ENCODE measurements at regions not wholly inside any gene's neighbourhood (a gene's known extent, or its start where the extent isn't known, plus 50 kb on each side); places are given as distances from the start of the nearest gene placed in this dataset.

DNA sequence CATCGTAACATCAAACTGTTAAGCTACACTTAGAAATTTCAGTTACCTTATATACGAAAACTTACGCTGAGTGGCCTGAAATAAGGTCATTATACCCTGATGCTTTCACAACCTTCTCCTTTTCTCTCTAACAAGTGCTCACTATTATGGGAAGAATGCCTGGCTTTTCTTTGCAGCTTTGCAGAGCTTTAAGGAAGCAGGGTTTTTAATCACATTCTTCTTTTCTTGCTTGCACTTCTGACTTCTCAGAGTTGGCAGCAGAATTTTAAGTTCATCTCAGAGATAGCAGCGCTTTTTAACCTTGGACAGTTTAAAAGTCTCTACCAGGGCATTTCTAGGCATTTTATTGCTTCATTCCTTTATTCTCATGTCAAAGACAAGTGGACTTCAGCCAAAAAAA is 285.1 kb downstream of the SPRY2 start:
- H3K4me1 ChIP-seq = no peaks in the 10 kb centered on the region
- no peak for DNase-seq (ENCODE audit: low spot score in 2 of 2)
- H3K27ac ChIP-seq = no peak overlapping the region
- H3K9me3 ChIP-seq = no peaks in the 10 kb centered on the region
- TF ChIP-seq, protein P1, sequence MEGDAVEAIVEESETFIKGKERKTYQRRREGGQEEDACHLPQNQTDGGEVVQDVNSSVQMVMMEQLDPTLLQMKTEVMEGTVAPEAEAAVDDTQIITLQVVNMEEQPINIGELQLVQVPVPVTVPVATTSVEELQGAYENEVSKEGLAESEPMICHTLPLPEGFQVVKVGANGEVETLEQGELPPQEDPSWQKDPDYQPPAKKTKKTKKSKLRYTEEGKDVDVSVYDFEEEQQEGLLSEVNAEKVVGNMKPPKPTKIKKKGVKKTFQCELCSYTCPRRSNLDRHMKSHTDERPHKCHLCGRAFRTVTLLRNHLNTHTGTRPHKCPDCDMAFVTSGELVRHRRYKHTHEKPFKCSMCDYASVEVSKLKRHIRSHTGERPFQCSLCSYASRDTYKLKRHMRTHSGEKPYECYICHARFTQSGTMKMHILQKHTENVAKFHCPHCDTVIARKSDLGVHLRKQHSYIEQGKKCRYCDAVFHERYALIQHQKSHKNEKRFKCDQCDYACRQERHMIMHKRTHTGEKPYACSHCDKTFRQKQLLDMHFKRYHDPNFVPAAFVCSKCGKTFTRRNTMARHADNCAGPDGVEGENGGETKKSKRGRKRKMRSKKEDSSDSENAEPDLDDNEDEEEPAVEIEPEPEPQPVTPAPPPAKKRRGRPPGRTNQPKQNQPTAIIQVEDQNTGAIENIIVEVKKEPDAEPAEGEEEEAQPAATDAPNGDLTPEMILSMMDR (IDR thresholded peaks at IDR 0.05) = no peak
- TF ChIP-seq POLR2AphosphoS5 (IDR thresholded peaks at IDR 0.05) (no peak), POLR2A (IDR thresholded peaks at IDR 0.05) (no peak)
- H3K27me3 ChIP-seq = no peaks in the 10 kb centered on the region
- H3K4me3 ChIP-seq = no peak overlapping the region
- intact Hi-C loops (cut with DNase I; ENCODE audit: low total_unique reads) = no loop called here
- H3K36me3 ChIP-seq = no peaks in the 10 kb centered on the region

DNA sequence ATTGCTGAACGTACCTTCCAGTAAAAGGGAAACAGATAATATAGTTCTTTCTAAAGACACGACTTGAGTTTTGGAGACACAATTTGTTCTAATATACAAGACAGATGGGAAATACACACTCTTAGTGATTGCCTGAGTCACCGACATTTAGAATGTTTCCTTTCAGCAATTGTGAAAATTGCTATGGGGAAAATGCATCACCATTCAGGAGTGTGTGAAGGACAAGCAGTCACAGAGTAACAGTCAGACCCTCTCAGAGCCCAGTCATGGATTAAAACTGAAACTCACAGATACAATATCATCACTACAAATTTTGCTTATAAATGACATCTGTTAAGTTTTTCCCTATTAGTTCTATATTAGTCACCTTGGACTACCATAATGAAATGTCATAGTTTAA is 286.1 kb downstream of the SPRY2 start:
- H3K4me3 ChIP-seq = no peak overlapping the region
- no peaks in the 10 kb centered on the region for H3K9me3 ChIP-seq
- TF ChIP-seq POLR2AphosphoS5 (IDR thresholded peaks at IDR 0.05) = no peak
- TF ChIP-seq, protein P1 (IDR thresholded peaks at IDR 0.05) = no peak
- no peak for TF ChIP-seq POLR2A (IDR thresholded peaks at IDR 0.05)
- no peak for DNase-seq (ENCODE audit: low spot score in 2 of 2)
- H3K36me3 ChIP-seq = no peaks in the 10 kb centered on the region
- no peak overlapping the region for H3K27ac ChIP-seq
- no peaks in the 10 kb centered on the region for H3K27me3 ChIP-seq
- intact Hi-C loops (cut with DNase I; ENCODE audit: low total_unique reads) = no loop called here
- no peaks in the 10 kb centered on the region for H3K4me1 ChIP-seq

DNA sequence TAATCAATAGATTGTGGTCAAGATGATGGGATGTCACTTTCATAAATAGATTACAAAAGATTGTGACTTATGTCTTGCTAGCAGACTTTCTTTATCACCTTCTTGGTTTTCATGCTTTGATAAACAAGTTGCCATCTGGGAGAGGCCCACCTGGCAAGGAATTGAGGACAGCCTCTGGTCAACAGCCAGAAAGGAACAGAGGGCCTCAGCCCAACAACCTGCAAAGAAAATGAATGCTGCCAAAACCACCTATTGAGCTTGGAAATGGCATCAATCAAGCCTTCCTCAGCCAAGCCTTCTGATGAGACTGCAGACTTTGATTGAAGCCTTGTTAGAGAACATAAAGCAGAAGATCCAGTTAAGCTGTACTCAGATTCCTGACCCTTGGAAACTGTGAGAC is 288.6 kb downstream of the SPRY2 start:
- TF ChIP-seq POLR2AphosphoS5 (IDR thresholded peaks at IDR 0.05) (no peak), POLR2A (IDR thresholded peaks at IDR 0.05) (no peak)
- TF ChIP-seq, protein P1 (IDR thresholded peaks at IDR 0.05) = no peak
- intact Hi-C loops (cut with DNase I; ENCODE audit: low total_unique reads) = no loop called here
- no peaks in the 10 kb centered on the region for H3K4me1 ChIP-seq
- no peak overlapping the region for H3K4me3 ChIP-seq
- no peaks in the 10 kb centered on the region for H3K27me3 ChIP-seq
- no peak for DNase-seq (ENCODE audit: low spot score in 2 of 2)
- H3K9me3 ChIP-seq = no peaks in the 10 kb centered on the region
- H3K27ac ChIP-seq = no peak overlapping the region
- no peaks in the 10 kb centered on the region for H3K36me3 ChIP-seq

DNA sequence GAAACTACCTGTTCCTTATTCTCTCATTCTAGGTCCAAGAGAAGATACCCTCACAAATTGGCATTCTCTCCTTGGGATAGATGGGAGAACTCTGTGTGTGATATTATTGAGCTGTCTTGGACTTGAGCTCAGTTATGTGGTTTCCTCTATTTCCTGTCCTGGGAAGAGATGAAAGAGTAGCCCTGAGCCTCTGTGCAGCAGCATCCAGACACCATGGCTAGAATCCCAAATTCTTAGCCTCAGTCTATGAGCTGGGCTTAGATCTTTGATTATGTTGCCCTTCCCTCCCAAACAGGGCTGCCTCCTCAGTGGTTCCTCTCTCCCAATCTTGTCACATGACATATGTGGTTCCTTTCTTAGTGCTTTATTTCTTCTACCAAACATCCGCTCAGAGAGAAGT is 290.7 kb downstream of the SPRY2 start:
- no peak for TF ChIP-seq POLR2AphosphoS5 (IDR thresholded peaks at IDR 0.05)
- TF ChIP-seq, protein P1 (IDR thresholded peaks at IDR 0.05) = no peak
- TF ChIP-seq POLR2A (IDR thresholded peaks at IDR 0.05) = no peak
- Histone ChIP-seq H3K4me3 (no peak overlapping the region), H3K4me1 (no peaks in the 10 kb centered on the region), H3K9me3 (no peaks in the 10 kb centered on the region), H3K27ac (no peak overlapping the region), H3K27me3 (no peaks in the 10 kb centered on the region), H3K36me3 (no peaks in the 10 kb centered on the region)
- intact Hi-C loops (cut with DNase I; ENCODE audit: low total_unique reads) = no loop called here
- no peak for DNase-seq (ENCODE audit: low spot score in 2 of 2)

DNA sequence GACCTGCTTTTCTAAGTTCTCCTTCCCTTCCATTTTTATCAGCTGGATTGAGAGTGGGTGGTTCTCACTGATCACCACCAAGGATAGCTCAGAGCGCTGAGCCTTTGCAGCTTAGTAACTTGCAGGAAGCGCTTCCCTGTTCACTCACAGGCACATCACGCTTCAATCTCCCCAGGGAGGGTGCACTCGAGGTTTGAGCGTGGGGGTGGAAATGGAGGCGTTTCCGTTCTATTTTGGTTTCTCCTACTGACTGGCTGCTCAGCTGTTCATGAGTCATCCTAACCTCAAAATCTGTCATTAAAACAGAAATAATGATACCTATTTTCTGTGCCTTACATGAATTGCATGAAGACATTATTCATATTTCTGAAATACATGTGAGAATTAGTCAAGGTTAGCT is 292.1 kb downstream of the SPRY2 start:
- intact Hi-C loops (cut with DNase I; ENCODE audit: low total_unique reads) = no loop called here
- H3K4me1 ChIP-seq = no peaks in the 10 kb centered on the region
- TF ChIP-seq POLR2A (IDR thresholded peaks at IDR 0.05) = no peak
- TF ChIP-seq, protein P1 (IDR thresholded peaks at IDR 0.05) = no peak
- TF ChIP-seq POLR2AphosphoS5 (IDR thresholded peaks at IDR 0.05) = peak in 2 of 3 donors; percentile 60 to 66
- no peaks in the 10 kb centered on the region for H3K27me3 ChIP-seq
- H3K36me3 ChIP-seq = no peaks in the 10 kb centered on the region
- no peaks in the 10 kb centered on the region for H3K9me3 ChIP-seq
- DNase-seq (ENCODE audit: low spot score in 2 of 2) = peak in 1 of 2 donors; percentile 67
- H3K27ac ChIP-seq = no peak overlapping the region
- H3K4me3 ChIP-seq = no peak overlapping the region

Measured in breast epithelium (tissue), 4 donors.